PC-3 (cell line): ENCODE measurements at regions not wholly inside any gene's neighbourhood (a gene's known extent, or its start where the extent isn't known, plus 50 kb on each side); places are given as distances from the start of the nearest gene placed in this dataset.

Source experiments
- ATAC-seq: fragments of 200-7000 bp; cut with Tn5 transposase; 2 replicates; pipeline ENCODE4 v1.9.1; 2020; ENCODE audit warnings: mild to moderate bottlenecking, moderate library complexity
- BruUV-seq: library from RNA; stranded (reverse); fragments of 400-500 nt; replicated peaks from 2 replicates; lab custom pipeline; 2021; lab: Mats Ljungman, UMichigan
- CTCF ChIA-PET: fragments of 300-600 bp; sonication (Branson Sonifier 250); formaldehyde crosslinking; loops from one replicate; lab custom pipeline; 2022; ENCODE audit warnings: antibody characterized with exemption; lab: Charles Lee
- POLR2A ChIA-PET: fragments of 300-600 bp; sonication (Branson Sonifier 250); formaldehyde crosslinking; loops from one replicate; lab custom pipeline; 2022; ENCODE audit warnings: antibody characterized with exemption; ENCODE audit not compliant: unreplicated experiment; lab: Charles Lee
- DNase-seq: peaks from one replicate; pipeline ENCODE4 v3.0.0-alpha.2; 2015
- H2AFZ ChIP-seq: fragments of 300-600 bp; sonication (generic); 2 replicates; pipeline ENCODE4 v1.6.0; 2016; ENCODE audit warnings: antibody characterized with exemption, low read length
- H3F3A ChIP-seq: fragments of 300-600 bp; sonication (generic); one replicate; pipeline ENCODE4 v1.6.0; 2017; ENCODE audit warnings: antibody characterized with exemption, low read length, control low read depth, mild to moderate bottlenecking; ENCODE audit not compliant: unreplicated experiment
- H3K27ac ChIP-seq: fragments of 300-600 bp; sonication (generic); 2 replicates; pipeline ENCODE4 v1.5.1; 2016; ENCODE audit warnings: mild to moderate bottlenecking, low read length
- H3K27me3 ChIP-seq: fragments of 300-600 bp; sonication (generic); 2 replicates; pipeline ENCODE4 v1.6.1; 2016; ENCODE audit warnings: low read length, mixed read lengths
- H3K36me3 ChIP-seq: fragments of 300-600 bp; sonication (generic); 2 replicates; pipeline ENCODE4 v1.6.1; 2016; ENCODE audit warnings: low read depth, mixed run types, low read length, mixed read lengths
- H3K4me1 ChIP-seq: fragments of 300-600 bp; sonication (generic); 2 replicates; pipeline ENCODE4 v1.5.1; 2016; ENCODE audit warnings: low read length; ENCODE audit not compliant: insufficient read depth
- H3K4me2 ChIP-seq: fragments of 300-600 bp; sonication (generic); 2 replicates; pipeline ENCODE4 v1.6.0; 2016; ENCODE audit warnings: low read length
- H3K4me3 ChIP-seq: fragments of 300-600 bp; sonication (generic); 2 replicates; pipeline ENCODE4 v1.5.1; 2016; ENCODE audit warnings: mild to moderate bottlenecking, low read length, mixed read lengths
- H3K79me2 ChIP-seq: fragments of 300-600 bp; sonication (generic); 2 replicates; pipeline ENCODE4 v1.6.1; 2017; ENCODE audit warnings: low read length, mixed read lengths
- H3K9ac ChIP-seq: fragments of 300-600 bp; sonication (generic); 2 replicates; pipeline ENCODE4 v1.6.0; 2016; ENCODE audit warnings: mild to moderate bottlenecking, low read length
- H3K9me2 ChIP-seq: fragments of 300-600 bp; sonication (generic); replicated peaks from 2 replicates; pipeline ENCODE4 v1.6.1; 2016; ENCODE audit warnings: mixed run types, low read length, mixed read lengths
- H3K9me3 ChIP-seq: fragments of 300-600 bp; sonication (generic); 2 replicates; pipeline ENCODE4 v1.6.1; 2016; ENCODE audit warnings: low read length, mixed read lengths
- H4K20me1 ChIP-seq: fragments of 300-600 bp; sonication (generic); 2 replicates; pipeline ENCODE4 v1.6.1; 2016; ENCODE audit warnings: low read length, mixed read lengths
- EZH2 ChIP-seq: fragments of 300-600 bp; sonication (generic); IDR thresholded peaks from one replicate; pipeline ENCODE4 v1.6.1; 2017; ENCODE audit warnings: antibody characterized with exemption, mild to moderate bottlenecking, low read length; ENCODE audit not compliant: unreplicated experiment
- EZH2phosphoT487 ChIP-seq: fragments of 300-600 bp; sonication (generic); IDR thresholded peaks from 2 replicates; pipeline ENCODE4 v1.6.1; 2018; ENCODE audit warnings: mild to moderate bottlenecking, antibody characterized with exemption, low read length, borderline replicate concordance
- intact Hi-C: fragments of 100-400 bp; cut with micrococcal nuclease; formaldehyde crosslinking; loops from 2 replicates; pipeline ENCODE4 v1.9.0; 2023
- TF ChIP-seq, protein P1 (sequence below): fragments of 300-600 bp; sonication (generic); conservative IDR thresholded peaks from 2 replicates; pipeline ENCODE4 v1.5.1; 2017; ENCODE audit warnings: antibody characterized with exemption, low read depth, mild to moderate bottlenecking, low read length

DNA sequence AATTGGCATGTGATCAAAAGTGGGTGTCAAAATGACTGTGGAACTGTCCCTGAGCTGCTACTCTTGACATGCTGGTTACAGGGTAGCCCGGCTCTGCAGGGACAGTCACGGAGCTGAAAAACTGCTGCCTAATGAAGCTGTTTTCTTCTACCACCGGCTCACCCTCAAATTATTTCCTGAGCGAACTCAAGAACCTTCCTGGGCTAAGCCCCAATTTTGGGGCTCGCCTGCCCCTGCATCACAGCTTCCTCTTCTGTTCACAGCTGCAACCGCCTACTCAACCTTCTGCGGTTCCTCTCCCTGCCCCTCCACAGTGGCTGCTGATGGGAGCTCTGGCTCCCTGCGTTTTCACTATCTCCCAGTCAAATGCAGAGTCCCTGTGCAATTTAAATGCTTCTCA lies 110.8 kb upstream of the MLN start:
- no TSS peak for BruUV-seq
- CTCF ChIA-PET: no interaction called here
- intact Hi-C loops: no loop called here

DNA sequence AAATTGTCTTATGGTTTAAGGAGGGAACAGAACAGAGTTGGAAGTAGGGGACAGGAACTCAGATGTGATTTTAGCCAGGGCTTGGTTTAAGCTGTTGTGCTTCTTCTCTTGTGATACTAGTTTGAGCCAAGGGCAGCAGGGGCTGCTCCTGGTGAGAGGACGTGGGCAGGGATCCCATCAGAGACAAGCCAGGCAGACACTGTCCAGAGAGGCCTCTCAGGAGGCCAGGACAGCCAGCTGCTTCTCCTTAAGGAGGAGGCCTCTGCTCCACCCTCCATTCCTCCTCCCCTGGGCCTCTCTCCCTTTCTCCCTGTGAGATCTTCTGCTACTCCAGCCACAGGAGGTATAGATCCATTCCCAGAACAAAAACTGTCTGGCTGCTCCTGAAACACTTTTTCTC lies 108.4 kb upstream of the MLN start:
- H3K9ac ChIP-seq: no peak overlapping the region
- BruUV-seq: no TSS peak
- TF ChIP-seq, protein P1, sequence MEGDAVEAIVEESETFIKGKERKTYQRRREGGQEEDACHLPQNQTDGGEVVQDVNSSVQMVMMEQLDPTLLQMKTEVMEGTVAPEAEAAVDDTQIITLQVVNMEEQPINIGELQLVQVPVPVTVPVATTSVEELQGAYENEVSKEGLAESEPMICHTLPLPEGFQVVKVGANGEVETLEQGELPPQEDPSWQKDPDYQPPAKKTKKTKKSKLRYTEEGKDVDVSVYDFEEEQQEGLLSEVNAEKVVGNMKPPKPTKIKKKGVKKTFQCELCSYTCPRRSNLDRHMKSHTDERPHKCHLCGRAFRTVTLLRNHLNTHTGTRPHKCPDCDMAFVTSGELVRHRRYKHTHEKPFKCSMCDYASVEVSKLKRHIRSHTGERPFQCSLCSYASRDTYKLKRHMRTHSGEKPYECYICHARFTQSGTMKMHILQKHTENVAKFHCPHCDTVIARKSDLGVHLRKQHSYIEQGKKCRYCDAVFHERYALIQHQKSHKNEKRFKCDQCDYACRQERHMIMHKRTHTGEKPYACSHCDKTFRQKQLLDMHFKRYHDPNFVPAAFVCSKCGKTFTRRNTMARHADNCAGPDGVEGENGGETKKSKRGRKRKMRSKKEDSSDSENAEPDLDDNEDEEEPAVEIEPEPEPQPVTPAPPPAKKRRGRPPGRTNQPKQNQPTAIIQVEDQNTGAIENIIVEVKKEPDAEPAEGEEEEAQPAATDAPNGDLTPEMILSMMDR: no peak
- no peak for TF ChIP-seq EZH2
- no peak for TF ChIP-seq EZH2phosphoT487
- H4K20me1 ChIP-seq: no peaks in the 10 kb centered on the region
- peaks cover 75% of the 10 kb centered on the region for H3K27me3 ChIP-seq
- DNase-seq: no peak
- no peaks in the 10 kb centered on the region for H3K4me1 ChIP-seq
- no peak overlapping the region for H3K4me3 ChIP-seq
- no peak overlapping the region for H2AFZ ChIP-seq
- H3K4me2 ChIP-seq: no peak overlapping the region
- no peaks in the 10 kb centered on the region for H3K9me2 ChIP-seq
- H3F3A ChIP-seq: no peaks in the 10 kb centered on the region
- ATAC-seq: no peak
- H3K36me3 ChIP-seq: no peaks in the 10 kb centered on the region
- ChIA-PET CTCF (no interaction called here), POLR2A (no interaction called here)
- H3K9me3 ChIP-seq: no peaks in the 10 kb centered on the region
- no peak overlapping the region for H3K27ac ChIP-seq
- intact Hi-C loops: no loop called here
- H3K79me2 ChIP-seq: no peaks in the 10 kb centered on the region

More for the DNA sequence above, 110.8 kb upstream of the MLN start:
- no peak overlapping the region for H3K27ac ChIP-seq
- no peaks in the 10 kb centered on the region for H3K79me2 ChIP-seq
- no peak overlapping the region for H2AFZ ChIP-seq
- H3F3A ChIP-seq: no peaks in the 10 kb centered on the region
- H3K9ac ChIP-seq: no peak overlapping the region
- H3K27me3 ChIP-seq: peaks cover 82% of the 10 kb centered on the region
- TF ChIP-seq EZH2phosphoT487 (no peak), EZH2 (no peak)
- TF ChIP-seq, protein P1: no peak
- no peaks in the 10 kb centered on the region for H3K36me3 ChIP-seq
- ATAC-seq: no peak
- no peaks in the 10 kb centered on the region for H3K4me1 ChIP-seq
- no peak overlapping the region for H3K4me2 ChIP-seq
- H3K9me3 ChIP-seq: no peaks in the 10 kb centered on the region
- no peak overlapping the region for H3K4me3 ChIP-seq
- H3K9me2 ChIP-seq: no peaks in the 10 kb centered on the region
- DNase-seq: no peak
- POLR2A ChIA-PET: no interaction called here
- H4K20me1 ChIP-seq: no peaks in the 10 kb centered on the region

GRCh38 chr6:33911488-33911887 lies 107.7 kb upstream of the MLN start:
- intact Hi-C loops: no loop called here
- Histone ChIP-seq H4K20me1 (no peaks in the 10 kb centered on the region), H3K4me1 (no peaks in the 10 kb centered on the region), H3K4me3 (no peak overlapping the region), H3F3A (no peaks in the 10 kb centered on the region), H3K27ac (no peak overlapping the region), H3K4me2 (no peak overlapping the region), H3K36me3 (no peaks in the 10 kb centered on the region), H3K9ac (no peak overlapping the region), H2AFZ (no peak overlapping the region), H3K27me3 (peaks cover 76% of the 10 kb centered on the region), H3K79me2 (no peaks in the 10 kb centered on the region), H3K9me3 (no peaks in the 10 kb centered on the region), H3K9me2 (no peaks in the 10 kb centered on the region)
- ChIA-PET CTCF (no interaction called here), POLR2A (no interaction called here)
- BruUV-seq: no TSS peak
- ATAC-seq (no peak), DNase-seq (no peak)
- TF ChIP-seq EZH2phosphoT487 (no peak), EZH2 (no peak)
- TF ChIP-seq, protein P1: no peak
